Astrocyte of the cerebellum (primary cell): ENCODE measurements at regions not wholly inside any gene's neighbourhood (a gene's known extent, or its start where the extent isn't known, plus 50 kb on each side); places are given as distances from the start of the nearest gene placed in this dataset.
"Not testable (repeated sequence)": the region's sequence is repeated elsewhere in the genome, so short reads cannot be mapped to it uniquely, and the experiment has no call there.

ENCODE experiments used
- DNase-seq: peaks from one replicate; pipeline ENCODE4 v3.0.0-alpha.2; 2011; ENCODE audit warnings: low read depth
- H3K4me3 ChIP-seq: 2 replicates; pipeline ENCODE4 v1.5.1; 2011; ENCODE audit warnings: mild to moderate bottlenecking, low read depth, low read length, moderate library complexity
- CTCF ChIP-seq: IDR thresholded peaks from 2 replicates; pipeline ENCODE4 v1.5.1; 2012; ENCODE audit warnings: low read length, low read depth, moderate library complexity, mild to moderate bottlenecking; ENCODE audit errors: missing control alignments
- in situ Hi-C: cut with HindIII; loops from 2 replicates; pipeline ENCODE4 v1.10.0; 2017; ENCODE audit warnings: low sequenced_read_pairs

GRCh38 chr9:31027678-31028077 is 1356.8 kb upstream of the ACO1 start:
- H3K4me3 ChIP-seq: no peak overlapping the region
- no peak for TF ChIP-seq CTCF
- in situ Hi-C loops: no loop called here
- no peak for DNase-seq

GRCh38 chr9:31028137-31028536 is 1356.3 kb upstream of the ACO1 start:
- in situ Hi-C loops: no loop called here
- H3K4me3 ChIP-seq: no peak overlapping the region
- DNase-seq: no peak
- no peak for TF ChIP-seq CTCF

- in situ Hi-C loops: no loop called here
- peak overlapping the region; percentile 13 for H3K4me3 ChIP-seq
- DNase-seq: peak; percentile 27
- TF ChIP-seq CTCF: no peak
These were observed 1353.7 kb upstream of the ACO1 start for GRCh38 chr9:31030741-31031202.

- no peak overlapping the region for H3K4me3 ChIP-seq
- in situ Hi-C loops: no loop called here
These were observed 1352.2 kb upstream of the ACO1 start for GRCh38 chr9:31032206-31032605.

GRCh38 chr9:31034311-31034710 is 1350.1 kb upstream of the ACO1 start:
- no peak overlapping the region for H3K4me3 ChIP-seq
- in situ Hi-C loops: no loop called here
- DNase-seq: no peak
- no peak for TF ChIP-seq CTCF

More at GRCh38 chr9:31032206-31032605, 1352.2 kb upstream of the ACO1 start:
- DNase-seq: no peak
- TF ChIP-seq CTCF: no peak

GRCh38 chr9:31040564-31040963 is 1343.9 kb upstream of the ACO1 start:
- DNase-seq: no peak
- TF ChIP-seq CTCF: no peak
- in situ Hi-C loops: no loop called here
- H3K4me3 ChIP-seq: no peak overlapping the region

GRCh38 chr9:31045810-31046209 is 1338.6 kb upstream of the ACO1 start:
- TF ChIP-seq CTCF: no peak
- no peak for DNase-seq
- H3K4me3 ChIP-seq: no peak overlapping the region
- in situ Hi-C loops: no loop called here

- DNase-seq, in situ Hi-C loops, H3K4me3 ChIP-seq: not testable (repeated sequence)
These were observed 1322.9 kb upstream of the ACO1 start for GRCh38 chr9:31061592-31061991.
